ENCODE measurements at regions not wholly inside any gene's neighbourhood (a gene's known extent, or its start where the extent isn't known, plus 50 kb on each side); places are given as distances from the start of the nearest gene placed in this dataset.

- TF ChIP-seq CTCF (IDR thresholded peaks at IDR 0.05) (no peak), POLR2A (IDR thresholded peaks at IDR 0.05) (no peak)
Measured at GRCh38 chr12:131333621-131334440, 377.1 kb upstream of the SFSWAP start.

All from adrenal gland (tissue), 5 donors.